GM19324 (cell line): ENCODE measurements at regions not wholly inside any gene's neighbourhood (a gene's known extent, or its start where the extent isn't known, plus 50 kb on each side); places are given as distances from the start of the nearest gene placed in this dataset.
A peak's percentile ranks its signal among the peaks of the same experiment; 100 is the strongest.
"Not testable (repeated sequence)": the region's sequence is repeated elsewhere in the genome, so short reads cannot be mapped to it uniquely, and the experiment has no call there.

Experiments
- ATAC-seq: cut with Tn5 transposase; IDR thresholded peaks from one replicate; pipeline ENCODE4 v1.9.1; 2021; ENCODE audit warnings: mild to moderate bottlenecking, moderate library complexity; ENCODE audit not compliant: unreplicated experiment, low FRiP score

GRCh38 chr4:162945713-162946112 lies 221.0 kb downstream of the NAF1 start:
- ATAC-seq, result no peak

DNA sequence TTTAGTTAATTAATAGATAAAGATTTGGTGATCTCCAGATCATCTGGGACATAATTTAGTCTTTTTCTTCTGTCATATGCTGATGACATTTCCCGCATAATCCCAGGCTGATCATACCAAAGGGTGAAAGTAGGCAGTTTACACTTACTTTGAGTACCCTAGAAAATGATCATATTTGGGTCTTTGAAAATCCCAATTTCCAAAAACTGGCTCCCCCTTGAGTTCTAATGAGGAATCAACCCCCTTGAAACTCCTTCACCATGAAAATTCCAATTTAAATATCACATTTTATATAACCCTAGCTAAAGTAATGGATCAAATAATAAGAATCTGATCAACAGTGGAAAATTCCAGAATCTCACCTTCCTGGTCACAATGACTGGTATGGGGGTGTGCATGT lies 223.4 kb downstream of the NAF1 start:
- ATAC-seq, result no peak

GRCh38 chr4:162938738-162939485 lies 227.8 kb downstream of the NAF1 start:
- no peak for ATAC-seq

GRCh38 chr4:162935214-162935613 lies 231.5 kb downstream of the NAF1 start:
- ATAC-seq, result no peak

DNA sequence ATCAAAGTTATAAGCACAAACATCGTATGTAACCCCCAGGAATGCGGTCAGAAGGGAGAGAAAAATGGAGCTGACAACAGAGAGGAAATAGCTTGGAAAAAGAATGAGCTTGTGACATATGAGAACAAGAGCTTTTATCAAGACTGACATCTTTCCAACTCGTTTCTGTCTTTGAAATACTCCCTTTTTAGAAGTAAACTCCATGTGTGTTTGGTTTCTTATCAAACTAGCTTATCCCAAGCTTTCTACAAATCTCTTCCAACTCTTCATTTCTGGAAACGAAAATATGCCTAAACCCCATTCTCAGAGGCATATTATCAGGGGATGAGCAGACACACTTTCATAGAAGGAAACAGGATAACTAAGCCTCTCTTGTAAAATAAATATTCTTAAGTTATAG lies 235.4 kb downstream of the NAF1 start:
- ATAC-seq, result no peak

DNA sequence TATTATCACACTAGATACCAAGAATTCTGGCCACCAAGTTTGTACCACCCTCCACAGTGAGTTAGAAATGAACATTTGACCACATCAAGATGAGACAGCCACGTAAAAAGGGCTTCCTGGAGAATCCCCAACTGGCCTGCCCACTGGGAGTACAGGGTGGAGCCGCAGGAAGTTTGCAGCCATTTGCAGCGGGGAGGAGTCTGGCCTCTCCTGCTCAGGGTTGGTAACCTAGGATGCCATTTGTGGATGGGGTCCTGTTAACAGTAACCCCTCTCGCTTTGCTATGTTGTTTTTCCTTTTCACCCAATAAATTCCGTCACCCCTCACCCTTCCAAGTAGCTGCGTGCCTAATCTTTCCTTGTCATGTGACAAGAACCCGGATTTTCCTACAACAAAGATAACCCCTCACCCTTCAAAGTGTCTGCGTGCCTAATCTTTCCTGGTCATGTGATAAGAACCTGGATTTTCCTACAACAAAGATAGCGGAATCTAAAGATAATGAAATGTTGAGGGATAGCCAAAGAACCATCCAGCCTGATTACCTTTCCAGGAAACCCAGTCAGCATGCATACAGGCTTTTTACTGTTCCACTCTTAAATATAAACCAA lies 245.4 kb downstream of the NAF1 start:
- no peak for ATAC-seq

DNA sequence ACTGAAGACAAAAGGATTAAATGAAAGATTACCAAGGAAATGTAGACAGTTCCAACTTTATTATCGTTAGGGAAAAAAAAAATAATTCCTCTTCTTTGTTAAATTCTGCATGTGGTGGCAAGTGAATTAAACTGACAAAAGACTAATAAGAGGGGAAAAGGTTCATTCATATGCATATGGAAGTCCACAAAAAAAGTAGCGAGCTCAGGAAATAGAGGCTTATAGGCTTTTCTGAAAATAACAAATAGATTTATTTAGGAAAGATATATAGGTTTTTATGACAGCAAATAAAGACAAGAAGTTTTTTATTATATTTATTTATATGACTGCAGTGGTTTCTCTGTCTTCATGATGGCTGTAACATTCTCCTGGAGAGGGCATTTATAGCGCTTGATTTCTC lies 246.0 kb downstream of the NAF1 start:
- ATAC-seq, result no peak

DNA sequence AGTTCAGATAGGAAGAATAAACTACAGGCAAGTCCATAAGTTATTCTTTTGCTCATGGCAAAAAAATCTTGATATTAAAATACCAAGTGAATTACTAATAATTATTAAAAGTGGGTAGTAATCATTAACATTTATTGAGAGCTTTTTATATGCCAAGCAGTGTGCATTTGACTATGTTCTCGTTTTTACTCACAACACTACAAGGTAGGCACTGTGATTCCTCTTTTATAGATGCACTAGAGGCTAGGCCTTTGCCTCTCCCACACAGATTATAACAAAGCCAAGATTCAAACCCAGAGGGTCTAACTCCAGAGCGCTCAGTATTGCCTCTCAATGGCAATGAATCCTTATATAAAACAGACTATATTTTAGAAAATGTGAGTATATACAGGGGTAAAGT lies 254.2 kb downstream of the NAF1 start:
- ATAC-seq, result no peak

GRCh38 chr4:162911349-162911748 lies 255.3 kb downstream of the NAF1 start:
- no peak for ATAC-seq

DNA sequence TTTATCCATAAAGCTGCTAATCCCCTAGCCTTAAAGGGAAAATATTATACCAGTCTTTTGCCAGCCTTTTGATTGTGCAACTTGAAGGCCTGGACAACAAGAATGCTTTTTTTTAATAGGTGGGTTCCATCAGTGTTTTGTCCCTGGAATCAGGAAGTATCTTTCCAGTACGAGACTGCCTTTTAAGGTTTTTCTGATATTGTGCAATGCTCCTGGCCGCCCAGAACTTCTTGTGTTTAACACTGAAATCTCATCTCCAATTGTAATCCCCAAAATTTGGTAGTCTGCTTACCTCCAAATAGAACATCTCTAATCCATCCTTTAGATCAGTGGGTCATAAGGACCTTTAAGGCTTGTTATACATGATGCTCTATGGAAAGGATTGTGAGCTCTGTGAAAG lies 256.7 kb downstream of the NAF1 start:
- ATAC-seq, result no peak

DNA sequence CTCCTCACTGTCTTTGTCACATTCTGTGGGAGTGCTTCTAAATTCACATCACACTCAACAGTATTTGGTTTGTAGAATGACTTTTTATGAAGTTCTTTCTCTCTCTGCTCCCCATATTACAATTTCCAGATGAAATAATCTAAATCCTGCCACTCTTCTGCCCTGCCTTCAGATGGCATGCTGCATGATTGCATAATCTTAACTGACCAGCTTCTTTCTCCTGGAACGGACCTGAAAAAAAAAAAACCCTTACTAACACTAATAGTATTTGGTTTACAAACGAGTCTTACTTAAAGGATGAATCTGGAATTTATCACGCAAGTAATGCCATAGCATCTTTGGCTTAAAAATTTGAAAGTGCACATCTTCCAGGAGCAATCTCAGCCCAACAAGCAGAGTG lies 272.3 kb downstream of the NAF1 start:
- no peak for ATAC-seq

- peak; percentile 99 for ATAC-seq
Measured at GRCh38 chr4:162891788-162892707, 274.6 kb downstream of the NAF1 start.

DNA sequence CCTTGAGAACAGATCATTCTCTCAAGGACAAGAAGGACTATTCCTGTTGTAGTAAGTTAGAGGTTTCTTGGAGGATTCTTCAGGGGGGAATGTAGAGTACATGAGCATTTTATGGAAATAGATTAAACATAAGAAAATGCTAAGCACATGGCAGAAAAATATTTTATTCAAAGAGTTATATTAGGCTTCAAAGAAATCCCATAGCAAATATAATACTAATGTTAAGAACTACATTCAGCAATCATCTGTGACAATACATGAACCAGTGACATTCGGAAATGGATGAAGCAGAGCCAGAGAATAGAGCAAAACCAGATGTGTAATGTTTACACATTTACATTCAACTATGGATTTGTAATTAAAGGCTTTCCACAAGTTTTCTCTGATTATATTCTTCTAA lies 288.6 kb downstream of the NAF1 start:
- ATAC-seq, result no peak

- no peak for ATAC-seq
Measured at GRCh38 chr4:162874748-162875147, 291.9 kb downstream of the NAF1 start.

DNA sequence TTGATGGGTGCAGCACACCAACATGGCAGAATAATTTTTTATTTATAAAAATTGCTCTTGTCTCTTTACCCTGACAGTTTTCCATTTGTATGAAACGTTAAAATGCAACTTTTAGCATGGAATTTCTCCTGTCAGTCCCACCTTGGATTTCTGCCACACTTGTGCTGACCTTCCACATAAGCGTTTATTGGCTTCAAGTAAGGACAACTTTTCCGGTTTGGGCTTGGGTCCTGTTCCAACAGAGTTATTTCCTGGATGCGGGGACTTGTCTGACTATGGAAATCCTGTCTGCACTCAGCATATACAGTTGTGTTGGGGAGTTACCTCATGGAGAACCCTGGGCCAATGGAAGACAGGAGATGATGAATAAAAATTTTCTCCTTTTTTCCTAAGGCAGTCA lies 294.7 kb downstream of the NAF1 start:
- no peak for ATAC-seq

DNA sequence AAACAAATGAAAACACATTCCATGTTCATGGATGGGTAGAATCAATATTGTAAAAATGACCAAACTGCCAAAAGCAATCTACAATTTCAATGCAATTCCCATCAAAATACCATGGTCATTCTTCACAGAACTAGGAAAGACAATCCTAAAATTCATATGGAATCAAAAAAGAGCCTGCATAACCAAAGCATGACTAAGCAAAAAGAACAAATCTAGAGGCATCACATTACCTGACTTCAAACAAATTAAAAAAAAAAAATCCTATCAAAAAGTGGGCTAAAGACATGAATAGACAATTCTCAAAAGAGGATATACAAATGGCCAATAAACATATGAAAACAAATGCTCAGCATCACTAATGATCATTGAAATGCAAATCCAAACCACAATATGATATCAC lies 297.5 kb downstream of the NAF1 start:
- ATAC-seq, result no peak

GRCh38 chr4:162866565-162866964 lies 300.1 kb downstream of the NAF1 start:
- no peak for ATAC-seq

DNA sequence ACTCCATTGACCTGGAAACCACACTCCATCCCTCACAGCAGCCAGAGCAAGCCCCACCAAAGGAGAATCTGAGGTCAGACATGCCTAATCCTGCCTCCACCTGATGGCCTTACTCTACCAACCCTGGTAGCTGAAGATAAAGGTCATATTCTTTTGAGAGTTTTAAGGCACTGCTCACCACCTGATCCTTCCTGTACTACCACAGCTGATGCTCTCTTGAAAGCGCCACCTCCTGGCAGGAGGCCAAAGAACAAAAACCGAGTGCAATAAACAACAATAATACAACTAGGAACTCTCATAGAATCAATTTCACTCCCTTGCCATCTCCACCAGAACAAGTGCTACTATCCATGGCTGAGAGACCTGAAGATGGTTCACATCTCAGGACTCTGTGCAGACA lies 301.6 kb downstream of the NAF1 start:
- no peak for ATAC-seq

- ATAC-seq, result no peak
Measured at GRCh38 chr4:162853788-162854187, 312.9 kb downstream of the NAF1 start.

DNA sequence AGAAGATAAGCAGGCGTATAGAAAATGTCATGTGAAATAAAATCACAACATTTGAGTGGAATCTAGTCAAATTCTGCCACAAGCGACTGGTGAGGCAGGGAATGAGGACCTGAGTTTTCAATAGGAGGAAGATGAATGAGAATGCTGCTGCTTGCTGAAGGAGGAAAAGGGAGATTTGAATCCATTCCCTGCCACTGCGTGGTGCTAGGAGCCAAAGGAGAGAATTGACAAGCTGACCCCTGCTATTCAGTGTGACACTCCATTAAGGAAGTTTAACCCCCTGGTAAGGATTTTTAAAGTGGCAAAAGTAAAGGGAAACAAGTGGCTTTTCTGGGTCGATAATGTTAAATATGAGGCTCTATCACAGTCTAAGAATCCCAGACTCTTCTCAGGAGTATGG lies 314.0 kb downstream of the NAF1 start:
- no peak for ATAC-seq

DNA sequence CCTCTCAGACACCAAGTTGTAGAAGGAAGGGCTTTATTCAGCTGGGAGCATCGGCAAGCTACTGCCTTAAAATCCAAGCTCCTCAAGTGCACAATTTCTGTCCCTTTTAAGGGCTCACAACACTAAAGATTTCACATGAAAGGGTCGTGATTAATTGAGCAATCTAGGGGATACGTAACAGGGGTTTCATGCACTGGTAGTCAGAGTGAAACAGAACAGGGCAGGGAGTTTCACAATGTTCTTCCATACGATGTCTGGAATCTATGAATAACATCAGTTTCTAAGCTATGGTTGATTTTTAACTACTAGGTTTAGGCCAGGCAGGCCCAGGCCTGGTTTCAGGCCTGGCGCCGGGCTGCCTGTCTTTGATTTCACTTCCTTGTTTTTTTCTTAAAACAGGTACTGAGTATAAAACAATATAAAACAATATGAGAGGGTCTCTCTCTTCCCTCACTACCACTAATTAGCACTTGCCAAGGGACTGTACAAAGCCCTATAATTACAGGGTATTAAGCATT lies 315.4 kb downstream of the NAF1 start:
- ATAC-seq, result not testable (repeated sequence)
